K562 (cell line): ENCODE measurements at regions not wholly inside any gene's neighbourhood (a gene's known extent, or its start where the extent isn't known, plus 50 kb on each side); places are given as distances from the start of the nearest gene placed in this dataset.

ENCODE experiments used
- FOSL1 ChIP-seq: fragments of 200-800 bp; sonication (Bioruptor generic); conservative IDR thresholded peaks from 2 replicates; pipeline ENCODE4 v1.6.1; 2016; ENCODE audit warnings: missing genetic modification characterization, missing compliant biosample characterization
- RCOR1 ChIP-seq, 2 experiments: IDR thresholded peaks; 2 replicates each; pipeline ENCODE4 v1.6.1; 2012; ENCODE audit warnings: low read depth in 2 of 2, low read length in 2 of 2, borderline replicate concordance in 1 of 2, improper control_type of control experiment in 1 of 2
- SMC3 ChIP-seq: conservative IDR thresholded peaks from 2 replicates; pipeline ENCODE4 v1.6.1; 2011; ENCODE audit warnings: low read depth, low read length, improper control_type of control experiment; ENCODE audit not compliant: insufficient read depth
- YY1 ChIP-seq, 3 experiments: IDR thresholded peaks; 2 replicates each; pipeline ENCODE4 v1.6.1; 2011; ENCODE audit warnings: low read length in 2 of 3, mild to moderate bottlenecking in 2 of 3, moderate library complexity in 2 of 3, borderline replicate concordance in 1 of 3, control low read depth in 1 of 3, low read depth in 1 of 3; ENCODE audit not compliant: insufficient read depth in 3 of 3, insufficient replicate concordance in 2 of 3, control insufficient read depth in 1 of 3, insufficient read length in 1 of 3; ENCODE audit errors: extremely low read depth in 1 of 3
- ZFP1 ChIP-seq: fragments of 450-650 bp; formaldehyde crosslinking; IDR thresholded peaks from 2 replicates; pipeline ENCODE4 v1.4.0; 2020; ENCODE audit warnings: mild to moderate bottlenecking, mixed read lengths
- TF ChIP-seq, protein P1 (sequence below): sonication (generic); formaldehyde crosslinking; IDR thresholded peaks from 2 replicates; pipeline ENCODE4 v1.8.1; 2023; ENCODE audit warnings: mild to moderate bottlenecking, missing genetic modification reagents

- TF ChIP-seq FOSL1 (tag) (no peak), RCOR1 (IDR thresholded peaks at IDR 0.05; ENCODE audit: borderline replicate concordance in 1 of 2, low read depth in 2 of 2, low read length in 2 of 2) (no peak), ZFP1 (CRISPR knock-in tag) (no peak), YY1 (IDR thresholded peaks at IDR 0.05; ENCODE audit: borderline replicate concordance in 1 of 3, control insufficient read depth in 1 of 3, extremely low read depth in 1 of 3, insufficient read depth in 3 of 3, insufficient read length in 1 of 3, insufficient replicate concordance in 2 of 3, low read depth in 1 of 3, low read length in 2 of 3) (no peak), SMC3 (no peak)
- TF ChIP-seq, protein P1, sequence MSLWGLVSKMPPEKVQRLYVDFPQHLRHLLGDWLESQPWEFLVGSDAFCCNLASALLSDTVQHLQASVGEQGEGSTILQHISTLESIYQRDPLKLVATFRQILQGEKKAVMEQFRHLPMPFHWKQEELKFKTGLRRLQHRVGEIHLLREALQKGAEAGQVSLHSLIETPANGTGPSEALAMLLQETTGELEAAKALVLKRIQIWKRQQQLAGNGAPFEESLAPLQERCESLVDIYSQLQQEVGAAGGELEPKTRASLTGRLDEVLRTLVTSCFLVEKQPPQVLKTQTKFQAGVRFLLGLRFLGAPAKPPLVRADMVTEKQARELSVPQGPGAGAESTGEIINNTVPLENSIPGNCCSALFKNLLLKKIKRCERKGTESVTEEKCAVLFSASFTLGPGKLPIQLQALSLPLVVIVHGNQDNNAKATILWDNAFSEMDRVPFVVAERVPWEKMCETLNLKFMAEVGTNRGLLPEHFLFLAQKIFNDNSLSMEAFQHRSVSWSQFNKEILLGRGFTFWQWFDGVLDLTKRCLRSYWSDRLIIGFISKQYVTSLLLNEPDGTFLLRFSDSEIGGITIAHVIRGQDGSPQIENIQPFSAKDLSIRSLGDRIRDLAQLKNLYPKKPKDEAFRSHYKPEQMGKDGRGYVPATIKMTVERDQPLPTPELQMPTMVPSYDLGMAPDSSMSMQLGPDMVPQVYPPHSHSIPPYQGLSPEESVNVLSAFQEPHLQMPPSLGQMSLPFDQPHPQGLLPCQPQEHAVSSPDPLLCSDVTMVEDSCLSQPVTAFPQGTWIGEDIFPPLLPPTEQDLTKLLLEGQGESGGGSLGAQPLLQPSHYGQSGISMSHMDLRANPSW (CRISPR knock-in tag): no peak
These were observed 655.6 kb downstream of the ETS1 start for GRCh38 chr11:127931803-127932202.
